Dedifferentiated amniotic fluid mesenchymal stem cell (primary cell): ENCODE measurements at regions not wholly inside any gene's neighbourhood (a gene's known extent, or its start where the extent isn't known, plus 50 kb on each side); places are given as distances from the start of the nearest gene placed in this dataset.

ENCODE experiments used
- DNase-seq: peaks from one replicate; pipeline ENCODE4 v3.0.0-alpha.2; 2016; ENCODE audit errors: extremely low spot score

- DNase-seq, result no peak
These were observed 84.1 kb upstream of the GULP1 start for GRCh38 chr2:188207554-188207953.

GRCh38 chr2:188209218-188209617 lies 82.5 kb upstream of the GULP1 start:
- no peak for DNase-seq

- no peak for DNase-seq
These were observed 74.4 kb upstream of the GULP1 start for GRCh38 chr2:188217264-188217663.

- no peak for DNase-seq
These were observed 72.1 kb upstream of the GULP1 start for GRCh38 chr2:188219541-188219940.

GRCh38 chr2:188220535-188220934 lies 71.1 kb upstream of the GULP1 start:
- no peak for DNase-seq

- no peak for DNase-seq
These were observed 64.0 kb upstream of the GULP1 start for GRCh38 chr2:188227713-188228112.

- DNase-seq, result no peak
These were observed 56.3 kb upstream of the GULP1 start for GRCh38 chr2:188235364-188235763.

- no peak for DNase-seq
These were observed 53.3 kb upstream of the GULP1 start for GRCh38 chr2:188238386-188238785.
